GM21367 (cell line): ENCODE measurements at regions not wholly inside any gene's neighbourhood (a gene's known extent, or its start where the extent isn't known, plus 50 kb on each side); places are given as distances from the start of the nearest gene placed in this dataset.

ENCODE experiments used
- ATAC-seq: cut with Tn5 transposase; IDR thresholded peaks from one replicate; pipeline ENCODE4 v1.9.1; 2021; ENCODE audit not compliant: unreplicated experiment

GRCh38 chr2:6557737-6558136, 308.0 kb downstream of the CMPK2 start:
- no peak for ATAC-seq

GRCh38 chr2:6562771-6563170, 302.9 kb downstream of the CMPK2 start:
- no peak for ATAC-seq

GRCh38 chr2:6564326-6564725, 301.4 kb downstream of the CMPK2 start:
- ATAC-seq = no peak

DNA sequence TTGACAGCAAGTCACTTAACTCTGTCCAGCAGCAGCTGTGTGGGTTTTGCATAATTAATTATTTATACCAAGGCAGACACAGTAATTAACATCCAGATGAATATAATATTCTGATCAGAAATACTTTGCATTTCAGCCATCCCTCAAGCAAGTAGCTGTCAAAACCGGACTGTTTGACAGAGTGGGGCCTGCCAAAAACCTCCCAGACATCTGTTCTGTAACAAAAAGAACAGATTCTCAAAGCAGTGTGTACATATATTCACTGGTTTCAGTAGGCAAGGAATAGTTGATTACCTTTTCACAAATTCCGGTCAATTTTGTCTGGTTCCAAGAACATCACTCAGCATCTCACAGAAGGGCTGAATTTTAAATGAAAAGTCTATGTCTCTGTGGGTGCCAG, 291.6 kb downstream of the CMPK2 start:
- no peak for ATAC-seq

DNA sequence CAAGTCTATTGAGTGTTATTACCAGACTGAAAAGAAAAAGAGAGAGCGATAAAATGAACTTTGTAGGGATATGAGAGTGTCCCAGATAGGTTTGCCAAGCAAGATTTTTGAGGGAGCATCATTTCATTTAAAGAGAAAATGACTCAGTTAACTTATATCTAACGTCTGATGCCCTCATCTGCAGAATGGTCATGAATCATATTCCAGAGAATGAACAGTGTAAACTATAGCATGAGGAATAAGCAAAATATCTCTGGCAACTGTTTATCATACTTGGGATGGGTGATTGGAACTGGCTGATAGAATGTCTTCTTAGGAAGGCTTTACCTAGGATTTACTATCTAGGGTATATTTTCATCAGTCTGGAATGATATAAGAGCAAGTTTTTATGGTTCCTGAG, 289.4 kb downstream of the CMPK2 start:
- no peak for ATAC-seq

DNA sequence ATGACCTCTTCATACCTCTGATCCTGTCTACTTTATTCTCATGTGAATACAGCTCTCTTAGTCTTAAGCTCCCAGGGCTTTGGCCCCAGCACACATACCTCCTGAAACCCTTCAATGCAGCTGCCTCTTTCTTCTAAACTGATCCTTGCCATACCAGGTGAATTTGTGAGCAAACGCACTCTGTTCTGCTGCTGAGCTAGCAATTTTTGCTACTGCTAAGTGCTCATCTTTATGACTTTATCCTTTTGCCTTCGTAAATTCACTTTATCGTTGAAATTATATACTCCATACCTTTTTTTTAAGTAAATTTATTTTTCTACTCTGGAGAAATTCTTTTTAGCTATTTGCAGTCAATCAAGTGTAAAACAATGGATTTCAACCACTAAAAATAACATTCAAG, 287.7 kb downstream of the CMPK2 start:
- no peak for ATAC-seq

DNA sequence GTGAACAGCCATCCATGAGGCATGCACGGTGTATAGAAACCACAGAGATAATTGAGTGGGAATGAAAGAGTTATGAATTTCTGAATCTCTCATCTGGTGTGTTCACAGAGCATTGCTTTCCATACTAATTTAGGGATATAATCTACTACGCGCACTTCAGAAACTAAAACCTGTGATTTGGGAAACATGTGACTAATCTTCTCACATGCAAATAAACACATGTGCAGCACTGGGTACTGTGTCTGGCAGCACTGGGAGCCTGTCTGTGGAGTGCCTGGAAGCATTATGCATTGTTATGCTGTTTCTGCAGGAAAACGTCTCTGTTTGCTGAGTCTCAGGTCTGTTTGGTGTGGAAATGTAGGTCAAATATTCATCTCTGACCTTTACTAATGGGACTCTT, 287.3 kb downstream of the CMPK2 start:
- no peak for ATAC-seq

GRCh38 chr2:6579281-6579680, 286.4 kb downstream of the CMPK2 start:
- ATAC-seq = no peak

- no peak for ATAC-seq
These were observed 284.7 kb downstream of the CMPK2 start for GRCh38 chr2:6580982-6581381.

DNA sequence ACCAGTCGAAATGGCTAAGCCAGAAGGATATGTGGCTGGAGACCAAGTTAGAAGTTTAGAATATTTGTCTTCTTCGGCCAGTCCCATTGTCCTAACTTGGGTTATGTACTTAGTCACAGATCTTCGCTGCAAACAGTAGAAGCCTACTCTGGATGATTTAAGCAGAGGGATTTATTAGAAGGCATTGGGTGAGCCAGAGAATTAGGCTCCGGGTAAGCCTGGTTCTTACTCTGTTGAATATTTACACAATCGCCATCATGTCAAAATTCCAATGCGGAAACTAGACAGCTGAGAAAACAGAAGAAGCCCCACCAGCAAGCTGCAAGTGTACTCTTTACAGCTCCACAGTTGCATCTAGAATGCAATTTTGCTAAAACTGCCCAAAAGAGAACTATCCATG, 276.6 kb downstream of the CMPK2 start:
- ATAC-seq = no peak

- no peak for ATAC-seq
These were observed 275.3 kb downstream of the CMPK2 start for GRCh38 chr2:6590442-6590841.

DNA sequence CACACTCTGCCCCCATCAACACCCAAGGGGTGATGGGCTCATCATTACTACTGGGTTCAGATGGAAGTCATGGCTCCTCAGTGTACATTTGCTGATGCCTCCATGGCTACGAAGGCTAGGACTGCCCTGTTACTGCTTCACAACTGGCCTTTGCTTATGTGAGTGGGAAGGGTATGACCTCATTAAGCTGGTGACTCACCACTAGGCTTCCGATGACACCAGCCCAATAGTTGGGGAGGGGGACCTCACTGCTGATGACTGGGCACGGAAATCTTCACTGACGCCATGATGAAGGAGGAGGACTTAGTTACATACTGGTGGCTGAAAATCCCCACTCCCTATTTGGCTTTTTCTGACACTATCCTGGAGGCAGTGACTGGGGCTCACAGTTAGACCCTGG, 263.2 kb downstream of the CMPK2 start:
- ATAC-seq = no peak

DNA sequence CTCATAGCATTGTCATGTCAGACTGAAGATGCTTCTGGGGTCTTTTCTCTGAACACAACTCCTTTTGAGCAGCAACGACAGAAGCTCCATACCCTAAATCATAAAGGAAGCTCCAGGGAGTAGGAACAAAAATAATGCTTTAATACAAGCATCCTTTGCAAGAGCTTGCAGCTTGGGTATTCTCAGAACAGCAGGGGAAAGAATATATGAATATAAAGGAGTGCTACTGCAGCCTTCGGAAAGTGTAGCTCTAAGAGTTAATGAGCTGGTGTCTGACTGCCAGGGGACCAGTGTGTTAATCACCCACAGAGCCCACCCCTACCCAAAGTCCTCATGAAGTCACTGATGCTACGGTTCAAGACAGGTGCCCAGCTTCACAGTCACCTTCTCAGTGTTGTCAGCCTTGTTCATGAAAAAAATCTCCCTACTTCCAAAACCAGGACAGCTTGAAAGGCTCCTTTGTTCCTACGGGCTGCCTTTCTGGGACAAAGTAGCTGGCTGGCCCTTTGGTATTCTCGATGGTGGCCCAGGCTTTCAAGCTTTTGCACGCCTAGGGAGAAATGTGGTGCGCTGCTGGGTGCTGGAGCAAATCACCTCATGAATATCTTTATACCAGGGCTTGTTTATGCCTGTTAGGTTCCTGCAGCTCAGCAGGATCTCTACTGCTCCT, 259.7 kb downstream of the CMPK2 start:
- ATAC-seq = no peak

DNA sequence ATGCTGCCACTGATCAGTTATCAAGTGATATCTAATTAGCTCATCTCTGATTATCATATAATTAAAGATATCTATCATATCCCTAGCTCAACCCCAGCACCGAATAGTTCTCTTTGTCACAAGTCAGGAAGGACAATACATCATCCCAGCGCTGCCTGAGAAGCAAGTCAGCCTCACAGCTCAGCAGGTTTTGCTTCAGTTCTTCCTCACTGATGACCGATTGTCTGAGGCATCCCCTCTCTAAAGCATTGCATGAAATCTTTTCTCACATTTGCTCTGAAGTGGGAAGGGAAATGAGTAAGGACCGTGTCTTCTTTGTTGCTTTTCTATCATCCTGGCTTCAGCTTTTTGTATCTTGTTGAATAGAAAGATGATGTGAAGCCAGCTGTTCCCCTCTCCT, 247.9 kb downstream of the CMPK2 start:
- no peak for ATAC-seq

DNA sequence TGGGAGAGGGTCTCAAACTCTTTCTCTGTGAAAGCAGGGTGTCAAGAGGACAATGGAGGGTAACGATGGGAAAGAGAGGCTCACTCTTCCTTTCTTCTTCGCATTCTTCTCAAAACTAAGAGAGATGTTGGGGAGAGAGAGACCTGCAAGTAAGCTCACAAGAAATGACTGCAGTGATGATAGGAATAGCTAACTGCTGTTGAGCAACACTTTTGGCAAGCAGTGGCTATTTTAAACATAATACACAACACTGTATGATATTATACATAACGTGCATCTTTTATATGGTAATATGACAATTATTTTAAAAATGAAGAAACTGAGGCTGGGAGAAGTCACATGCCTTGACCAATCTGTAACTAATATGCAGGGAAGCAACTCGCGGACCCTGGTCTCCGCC, 247.5 kb downstream of the CMPK2 start:
- ATAC-seq = no peak

DNA sequence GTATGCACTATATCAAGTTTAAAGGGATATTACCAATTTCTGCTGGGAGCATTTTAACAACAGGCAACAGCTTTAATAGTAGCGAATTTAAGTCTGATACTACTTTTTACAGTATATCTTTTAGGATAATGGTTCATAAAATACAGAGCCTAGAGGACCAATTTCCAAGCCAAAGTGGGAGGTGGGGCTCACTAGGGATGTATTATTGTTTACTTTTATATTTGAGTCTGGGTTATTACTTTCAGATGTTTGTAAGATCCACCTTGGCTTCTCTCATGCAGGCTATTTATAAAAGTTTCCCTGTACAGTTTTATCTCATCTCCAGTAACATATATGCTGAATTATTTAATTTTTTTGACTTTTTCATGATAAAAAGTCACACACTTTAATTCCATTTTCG, 242.0 kb downstream of the CMPK2 start:
- ATAC-seq = no peak

DNA sequence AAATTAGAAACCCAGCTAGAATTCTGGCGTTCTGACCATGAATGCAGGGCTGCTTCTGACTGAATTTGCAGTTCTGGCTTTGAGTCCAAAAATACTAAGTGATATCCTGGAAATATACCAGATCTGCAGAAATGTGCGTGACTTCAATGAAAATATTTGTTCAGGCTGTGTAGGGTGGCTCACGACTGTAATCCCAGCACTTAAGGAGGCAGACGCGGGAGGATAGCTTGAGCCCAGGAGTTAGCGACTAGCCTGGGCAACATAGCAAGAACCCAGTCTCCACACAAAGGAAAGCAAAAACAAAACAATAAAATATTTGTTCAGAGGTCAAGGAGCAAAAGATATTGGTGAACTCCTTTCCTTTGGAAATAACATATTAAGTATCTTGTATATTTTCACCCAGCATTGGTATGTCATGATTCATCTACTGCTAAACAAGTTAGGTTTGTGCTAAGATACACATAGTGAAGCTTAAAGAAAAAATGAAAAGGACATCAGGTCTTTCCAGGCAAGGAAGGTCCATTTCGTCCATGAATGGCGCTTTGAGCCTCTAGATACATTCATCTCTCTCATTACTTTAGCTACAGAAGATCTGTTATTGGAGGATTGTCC, 239.2 kb downstream of the CMPK2 start:
- no peak for ATAC-seq

- ATAC-seq = no peak
These were observed 238.4 kb downstream of the CMPK2 start for GRCh38 chr2:6627316-6627715.

DNA sequence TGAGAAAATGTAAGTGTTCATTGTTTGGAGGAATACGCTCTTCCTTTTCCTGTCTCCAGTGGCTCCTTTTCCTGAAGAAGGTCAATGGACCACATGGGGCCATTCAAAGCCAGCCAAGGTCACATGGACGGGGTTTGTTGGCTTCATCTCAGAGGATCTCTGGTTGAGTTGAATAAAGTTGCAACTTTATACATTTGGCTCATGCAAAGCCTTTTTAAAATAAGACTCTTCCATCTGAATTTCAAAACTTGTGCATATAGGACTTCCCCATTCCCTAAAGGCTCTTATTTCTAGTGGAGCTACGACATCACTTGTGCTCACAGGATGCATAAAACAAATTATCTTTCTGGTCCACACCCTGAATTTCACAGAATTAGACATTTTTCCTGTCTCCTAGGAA, 235.5 kb downstream of the CMPK2 start:
- ATAC-seq = no peak

GRCh38 chr2:6635296-6635695, 230.4 kb downstream of the CMPK2 start:
- no peak for ATAC-seq

- no peak for ATAC-seq
These were observed 228.4 kb downstream of the CMPK2 start for GRCh38 chr2:6637330-6637729.

- no peak for ATAC-seq
These were observed 225.6 kb downstream of the CMPK2 start for GRCh38 chr2:6639929-6640620.

GRCh38 chr2:6640621-6641015, 225.1 kb downstream of the CMPK2 start:
- no peak for ATAC-seq
